MCF 10A (cell line): ENCODE measurements at regions not wholly inside any gene's neighbourhood (a gene's known extent, or its start where the extent isn't known, plus 50 kb on each side); places are given as distances from the start of the nearest gene placed in this dataset.

ENCODE experiments used
- BruUV-seq: library from RNA; stranded (reverse); fragments of 400-500 nt; replicated peaks from 2 replicates; lab custom pipeline; 2021; lab: Mats Ljungman, UMichigan
- CTCF ChIA-PET: fragments of 300-600 bp; sonication (Branson Sonifier 250); formaldehyde crosslinking; extraction: SDS; loops from one replicate; lab custom pipeline; 2021; ENCODE audit warnings: antibody characterized with exemption, inconsistent platforms; lab: Yijun Ruan, JAX
- POLR2A ChIA-PET: fragments of 300-600, 350-650 bp; sonication (Branson Sonifier 250); formaldehyde crosslinking; extraction: SDS; loops from one replicate; lab custom pipeline; 2020; ENCODE audit warnings: antibody characterized with exemption, inconsistent platforms; lab: Yijun Ruan, JAX
- DNase-seq: peaks from one replicate; pipeline ENCODE4 v3.0.0-alpha.2; 2018; ENCODE audit not compliant: unreplicated experiment
- H3K27ac Mint-ChIP-seq: one replicate; pipeline ENCODE4 v1.8.0; 2022; ENCODE audit warnings: mild to moderate bottlenecking, low read depth, mixed read lengths; ENCODE audit not compliant: unreplicated experiment
- H3K27me3 Mint-ChIP-seq: one replicate; pipeline ENCODE4 v1.8.0; 2022; ENCODE audit warnings: mixed read lengths; ENCODE audit not compliant: insufficient read depth, unreplicated experiment
- H3K36me3 Mint-ChIP-seq: one replicate; pipeline ENCODE4 v1.8.0; 2022; ENCODE audit warnings: mild to moderate bottlenecking, moderate library complexity, mixed read lengths; ENCODE audit not compliant: insufficient read depth, unreplicated experiment
- H3K4me1 Mint-ChIP-seq: one replicate; pipeline ENCODE4 v1.8.0; 2022; ENCODE audit warnings: mixed read lengths; ENCODE audit not compliant: insufficient read depth, unreplicated experiment
- H3K4me3 Mint-ChIP-seq: one replicate; pipeline ENCODE4 v1.8.0; 2022; ENCODE audit warnings: mild to moderate bottlenecking, moderate library complexity, mixed read lengths; ENCODE audit not compliant: unreplicated experiment
- H3K9me3 Mint-ChIP-seq: one replicate; pipeline ENCODE4 v1.8.0; 2022; ENCODE audit warnings: mixed read lengths; ENCODE audit not compliant: unreplicated experiment
- intact Hi-C: fragments of 100-400 bp; cut with micrococcal nuclease; formaldehyde crosslinking; loops from 2 replicates; pipeline ENCODE4 v1.14.1; 2022
- TF ChIP-seq, protein P1 (sequence below): fragments of 200-600 bp; IDR thresholded peaks from one replicate; pipeline ENCODE4 v1.8.0; 2022; ENCODE audit warnings: antibody characterized with exemption, mild to moderate bottlenecking; ENCODE audit not compliant: unreplicated experiment

DNA sequence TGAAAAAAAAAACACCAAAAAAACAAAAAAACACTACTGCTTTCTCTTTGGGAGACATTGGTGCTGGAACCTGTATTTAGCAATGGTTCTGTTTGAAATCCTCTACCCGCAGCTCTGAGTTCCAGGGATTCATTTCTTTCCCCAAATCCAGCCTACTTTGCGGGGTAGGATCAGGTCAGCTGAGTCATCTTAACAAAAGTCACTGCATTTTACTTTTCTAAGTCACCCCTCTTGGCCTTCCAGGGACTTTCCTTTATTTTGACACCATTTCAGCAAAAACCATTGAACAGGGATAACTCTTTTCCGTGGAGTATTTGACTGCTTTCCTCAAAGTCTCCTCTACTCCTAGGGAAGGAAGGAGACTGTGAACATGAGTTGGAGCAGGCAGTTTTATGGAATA, 837.6 kb downstream of the MAFB start:
- DNase-seq = peak; percentile 53
- H3K4me1 Mint-ChIP-seq = peaks cover 48% of the 10 kb centered on the region

DNA sequence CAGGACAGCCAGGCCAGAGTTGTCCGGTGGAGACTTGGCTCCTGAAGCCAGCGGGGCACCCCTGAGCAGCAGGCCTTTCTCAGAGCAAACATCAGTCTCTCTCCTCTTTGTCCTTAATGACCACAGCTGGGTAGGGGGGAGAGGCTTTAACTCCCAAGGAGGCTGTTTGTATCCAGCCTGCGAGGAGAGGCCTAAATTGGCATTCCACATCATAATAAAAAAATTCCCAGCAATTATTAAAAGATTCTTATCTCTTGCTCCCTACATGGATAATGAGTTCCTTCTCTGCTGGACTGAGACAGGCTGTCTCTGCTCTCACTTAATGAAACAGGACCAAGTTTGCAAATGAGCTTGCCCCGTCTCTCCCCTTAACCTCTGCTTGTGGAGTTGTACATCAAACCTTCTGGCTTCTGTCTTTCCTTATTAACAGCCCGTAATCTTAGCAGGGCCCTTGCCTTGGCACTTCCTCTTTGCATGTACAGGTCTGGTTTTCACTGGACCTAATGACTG, 838.2 kb downstream of the MAFB start:
- Mint-ChIP-seq H3K36me3 (no peaks in the 10 kb centered on the region), H3K4me1 (peaks cover 43% of the 10 kb centered on the region), H3K27me3 (no peaks in the 10 kb centered on the region), H3K9me3 (no peaks in the 10 kb centered on the region), H3K4me3 (no peak overlapping the region), H3K27ac (peak overlapping the region; percentile 0)
- no peak for DNase-seq
- POLR2A ChIA-PET = interaction anchor here (0.8 to 2.6 kb wide), 5 partner anchors 8 to 75 kb away, joined by 3 to 28 read pairs (median 7); no protein-coding TSS in a partner anchor
- intact Hi-C loops = no loop called here
- no TSS peak for BruUV-seq
- CTCF ChIA-PET = interaction anchor here (0.7 to 5.1 kb wide), 8 partner anchors 23 to 802 kb away, joined by 3 to 35 read pairs (median 5); no protein-coding TSS in a partner anchor
- TF ChIP-seq, protein P1, sequence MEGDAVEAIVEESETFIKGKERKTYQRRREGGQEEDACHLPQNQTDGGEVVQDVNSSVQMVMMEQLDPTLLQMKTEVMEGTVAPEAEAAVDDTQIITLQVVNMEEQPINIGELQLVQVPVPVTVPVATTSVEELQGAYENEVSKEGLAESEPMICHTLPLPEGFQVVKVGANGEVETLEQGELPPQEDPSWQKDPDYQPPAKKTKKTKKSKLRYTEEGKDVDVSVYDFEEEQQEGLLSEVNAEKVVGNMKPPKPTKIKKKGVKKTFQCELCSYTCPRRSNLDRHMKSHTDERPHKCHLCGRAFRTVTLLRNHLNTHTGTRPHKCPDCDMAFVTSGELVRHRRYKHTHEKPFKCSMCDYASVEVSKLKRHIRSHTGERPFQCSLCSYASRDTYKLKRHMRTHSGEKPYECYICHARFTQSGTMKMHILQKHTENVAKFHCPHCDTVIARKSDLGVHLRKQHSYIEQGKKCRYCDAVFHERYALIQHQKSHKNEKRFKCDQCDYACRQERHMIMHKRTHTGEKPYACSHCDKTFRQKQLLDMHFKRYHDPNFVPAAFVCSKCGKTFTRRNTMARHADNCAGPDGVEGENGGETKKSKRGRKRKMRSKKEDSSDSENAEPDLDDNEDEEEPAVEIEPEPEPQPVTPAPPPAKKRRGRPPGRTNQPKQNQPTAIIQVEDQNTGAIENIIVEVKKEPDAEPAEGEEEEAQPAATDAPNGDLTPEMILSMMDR = no peak

More for the DNA sequence above, 837.6 kb downstream of the MAFB start:
- Mint-ChIP-seq H3K4me3 (no peak overlapping the region), H3K36me3 (no peaks in the 10 kb centered on the region), H3K27ac (peak overlapping the region; percentile 0), H3K9me3 (no peaks in the 10 kb centered on the region), H3K27me3 (no peaks in the 10 kb centered on the region)
- POLR2A ChIA-PET = interaction anchor here (0.6 to 1.5 kb wide), 6 partner anchors 11 to 75 kb away, joined by 3 to 7 read pairs (median 3); no protein-coding TSS in a partner anchor
- BruUV-seq = no TSS peak
- intact Hi-C loops = no loop called here
- CTCF ChIA-PET = interaction anchor here (0.7 to 5.1 kb wide), 5 partner anchors 11 to 582 kb away, joined by 3 to 35 read pairs (median 4); no protein-coding TSS in a partner anchor
- TF ChIP-seq, protein P1 = no peak

DNA sequence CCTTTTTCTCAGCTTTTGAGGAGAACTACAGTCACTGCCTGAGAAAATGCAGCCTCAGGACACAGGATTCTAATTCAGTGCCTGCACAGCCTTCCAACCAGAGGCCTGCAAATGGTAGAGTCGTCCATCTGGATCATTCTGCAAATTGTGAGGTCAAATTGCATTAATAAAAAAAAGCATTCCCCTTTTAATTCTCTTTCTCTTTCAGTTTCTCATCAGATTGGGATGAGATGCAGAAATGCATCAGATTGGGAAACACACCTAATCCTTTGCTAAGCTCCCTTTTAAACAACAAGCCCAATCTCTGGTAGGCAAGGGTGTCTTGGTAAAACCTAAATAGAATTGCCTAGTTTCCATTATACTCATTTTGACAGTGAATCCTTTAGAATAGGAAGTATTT, 838.8 kb downstream of the MAFB start:
- intact Hi-C loops = no loop called here
- Mint-ChIP-seq H3K4me1 (peaks cover 38% of the 10 kb centered on the region), H3K9me3 (no peaks in the 10 kb centered on the region), H3K4me3 (no peak overlapping the region), H3K27me3 (no peaks in the 10 kb centered on the region), H3K27ac (peak overlapping the region; percentile 0), H3K36me3 (no peaks in the 10 kb centered on the region)
- ChIA-PET CTCF (interaction anchor here (1.2 to 5.1 kb wide), 8 partner anchors 11 to 802 kb away, joined by 4 to 35 read pairs (median 6); no protein-coding TSS in a partner anchor), POLR2A (interaction anchor here (0.8 to 2.6 kb wide), 7 partner anchors 9 to 838 kb away, joined by 3 to 28 read pairs (median 5); no protein-coding TSS in a partner anchor)
- TF ChIP-seq, protein P1 = no peak
- DNase-seq = no peak
- no TSS peak for BruUV-seq

DNA sequence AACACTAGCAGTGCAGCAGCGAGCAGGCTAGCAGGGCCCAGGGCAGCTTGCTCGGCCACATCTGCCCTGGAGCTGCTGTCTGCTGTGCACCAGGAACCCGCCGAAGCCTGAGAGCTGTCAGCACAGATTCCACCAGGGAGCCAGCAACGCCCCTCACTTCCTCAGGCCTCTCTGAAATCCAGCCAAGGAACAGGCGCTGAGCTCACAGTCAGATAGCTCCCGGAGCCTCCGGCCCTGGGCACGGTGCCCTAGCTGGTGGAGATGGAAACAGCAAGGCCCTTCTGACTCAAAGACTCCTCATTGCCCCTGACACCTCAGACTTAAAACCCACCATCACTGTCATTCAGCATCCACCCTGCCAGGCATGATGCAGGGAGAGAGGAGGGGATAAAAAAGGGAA, 839.4 kb downstream of the MAFB start:
- intact Hi-C loops = no loop called here
- peaks cover 38% of the 10 kb centered on the region for H3K4me1 Mint-ChIP-seq
- CTCF ChIA-PET = interaction anchor here (0.5 to 5.1 kb wide), 10 partner anchors 10 to 892 kb away, joined by 3 to 35 read pairs (median 5); no protein-coding TSS in a partner anchor
- no TSS peak for BruUV-seq
- H3K4me3 Mint-ChIP-seq = no peak overlapping the region
- H3K36me3 Mint-ChIP-seq = no peaks in the 10 kb centered on the region
- H3K9me3 Mint-ChIP-seq = no peaks in the 10 kb centered on the region
- POLR2A ChIA-PET = interaction anchor here (0.6 to 2.6 kb wide), 14 partner anchors 9 to 1011 kb away, joined by 3 to 28 read pairs (median 4); no protein-coding TSS in a partner anchor
- DNase-seq = peak; percentile 94
- H3K27ac Mint-ChIP-seq = no peak overlapping the region
- TF ChIP-seq, protein P1 = no peak
- no peaks in the 10 kb centered on the region for H3K27me3 Mint-ChIP-seq
